Tibial nerve (tissue), 4 donors: ENCODE measurements at regions not wholly inside any gene's neighbourhood (a gene's known extent, or its start where the extent isn't known, plus 50 kb on each side); places are given as distances from the start of the nearest gene placed in this dataset.

Experiments
- DNase-seq, 2 donors: peaks; one replicate each; pipeline ENCODE4 v3.0.0-alpha.2; 2019; ENCODE audit warnings: low spot score in 2 of 2
- H3K27ac ChIP-seq, 4 donors: fragments of 200-600 bp; sonication (generic) in 3 of 4; one replicate each; pipeline ENCODE4 v1.5.1; 2017 to 2019; ENCODE audit warnings: mild to moderate bottlenecking in 1 of 4
- H3K27me3 ChIP-seq, 2 donors: fragments of 200-600 bp; sonication (generic) in 1 of 2; one replicate each; pipeline versions ENCODE4 v1.5.1 to v1.6.0; 2017 to 2019
- H3K36me3 ChIP-seq, 3 donors: fragments of 200-600 bp; sonication (generic); one replicate each; pipeline ENCODE4 v1.5.1; 2018 to 2019
- H3K4me1 ChIP-seq, 4 donors: fragments of 200-600 bp; sonication (generic) in 3 of 4; one replicate each; pipeline ENCODE4 v1.5.1; 2017 to 2019
- H3K4me3 ChIP-seq, 4 donors: fragments of 200-600 bp; sonication (generic) in 3 of 4; one replicate each; pipeline ENCODE4 v1.5.1; 2017 to 2019; ENCODE audit warnings: mild to moderate bottlenecking in 1 of 4, moderate library complexity in 1 of 4
- H3K9me3 ChIP-seq, 4 donors: fragments of 200-600 bp; sonication (generic) in 3 of 4; one replicate each; pipeline ENCODE4 v1.5.1; 2017 to 2019
- CTCF ChIP-seq, 5 experiments: fragments of 200-600 bp in 3 of 5; fragments of 450-650 bp in 2 of 5; sonication (generic) in 3 of 5; IDR thresholded peaks; one replicate each; pipeline ENCODE4 v1.5.1; 2016 to 2019; ENCODE audit warnings: antibody characterized with exemption in 5 of 5, mild to moderate bottlenecking in 3 of 5, moderate library complexity in 2 of 5
- EP300 ChIP-seq, 2 donors: sonication (generic); formaldehyde crosslinking; IDR thresholded peaks; one replicate each; pipeline ENCODE4 v1.6.1; 2017; ENCODE audit warnings: antibody characterized with exemption in 2 of 2, mild to moderate bottlenecking in 1 of 2
- POLR2A ChIP-seq, 2 donors: fragments of 450-650 bp; IDR thresholded peaks; one replicate each; pipeline ENCODE4 v1.6.1; 2017; ENCODE audit warnings: antibody characterized with exemption in 2 of 2, mild to moderate bottlenecking in 2 of 2, moderate library complexity in 2 of 2
- WGBS, 2 donors: methylation state at CpG; one replicate each; pipeline ENCODE4 v1.1.5; 2018; 5-methylcytosine and 5-hydroxymethylcytosine counted together

GRCh38 chr20:4601630-4602296 is 84.5 kb upstream of the PRNP start:
- Histone ChIP-seq H3K27me3 (no peaks in the 10 kb centered on the region), H3K9me3 (no peaks in the 10 kb centered on the region), H3K27ac (peak overlapping the region in 2 of 4 donors; percentile 50), H3K36me3 (no peaks in the 10 kb centered on the region), H3K4me1 (peaks cover 0 to 30% (median 4%) of the 10 kb centered on the region in 4 donors), H3K4me3 (no peak overlapping the region)
- whole genome bisulfite sequencing, 2 donors = 30 to 39% methylated on average over 8 of the region's 8 CpGs
- no peak for TF ChIP-seq POLR2A (IDR thresholded peaks at IDR 0.05)
- no peak for TF ChIP-seq EP300 (IDR thresholded peaks at IDR 0.05)
- TF ChIP-seq CTCF (IDR thresholded peaks at IDR 0.05) = no peak
- no peak for DNase-seq

DNA sequence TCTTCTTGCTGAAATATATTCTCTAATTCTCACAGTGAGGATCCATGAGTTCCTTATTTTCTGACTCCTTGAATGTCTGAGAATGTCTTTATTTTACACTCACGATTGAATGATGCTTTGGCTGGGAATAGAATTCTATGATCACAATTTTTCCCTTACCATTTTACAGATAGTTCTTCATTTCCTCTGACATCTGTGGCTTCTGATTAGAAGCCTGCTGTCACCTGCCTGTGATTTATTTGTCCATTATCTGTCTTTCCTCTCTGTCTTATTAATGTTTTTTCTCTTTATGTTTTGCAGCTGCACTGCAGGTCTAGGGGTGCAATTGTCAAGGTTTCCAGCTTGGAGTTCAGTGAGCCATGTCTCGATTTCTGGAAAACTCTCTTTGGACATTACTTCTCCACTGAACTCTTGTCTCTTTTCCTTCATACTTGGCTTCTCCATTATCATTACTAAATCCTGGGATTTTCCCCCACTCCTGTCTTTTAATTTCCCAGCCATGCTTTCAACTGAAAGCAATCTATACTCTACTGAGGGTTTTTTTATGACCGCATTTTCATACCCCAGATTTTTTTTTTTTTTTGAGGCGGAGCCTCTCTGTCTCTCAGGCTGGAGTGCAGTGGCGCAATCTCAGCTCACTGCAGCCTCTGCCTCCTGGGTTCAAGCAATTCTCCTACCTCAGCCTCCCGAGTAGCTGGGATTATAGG is 85.8 kb upstream of the PRNP start:
- no peak overlapping the region for H3K27ac ChIP-seq
- no peaks in the 10 kb centered on the region for H3K36me3 ChIP-seq
- no peak for DNase-seq
- no peaks in the 10 kb centered on the region for H3K9me3 ChIP-seq
- no peak overlapping the region for H3K4me3 ChIP-seq
- no peak for TF ChIP-seq POLR2A (IDR thresholded peaks at IDR 0.05)
- TF ChIP-seq EP300 (IDR thresholded peaks at IDR 0.05) = no peak
- peaks cover 0 to 30% (median 4%) of the 10 kb centered on the region in 4 donors for H3K4me1 ChIP-seq
- 75 to 80% methylated on average over 6 of the region's 6 CpGs for WGBS, 2 donors
- no peaks in the 10 kb centered on the region for H3K27me3 ChIP-seq

- Histone ChIP-seq H3K27me3 (no peaks in the 10 kb centered on the region), H3K4me3 (no peak overlapping the region), H3K36me3 (no peaks in the 10 kb centered on the region), H3K9me3 (no peaks in the 10 kb centered on the region), H3K27ac (no peak overlapping the region), H3K4me1 (peaks cover 0 to 24% (median 11%) of the 10 kb centered on the region in 4 donors)
- no peak for DNase-seq
- whole genome bisulfite sequencing, 2 donors = 70 to 87% methylated on average over 5 of the region's 5 CpGs
- no peak for TF ChIP-seq POLR2A (IDR thresholded peaks at IDR 0.05)
- no peak for TF ChIP-seq CTCF (IDR thresholded peaks at IDR 0.05)
- TF ChIP-seq EP300 (IDR thresholded peaks at IDR 0.05) = no peak
Observed at GRCh38 chr20:4597215-4597614, 89.0 kb upstream of the PRNP start.

GRCh38 chr20:4593149-4593525 is 93.1 kb upstream of the PRNP start:
- H3K4me1 ChIP-seq = peaks cover 0 to 18% (median 9%) of the 10 kb centered on the region in 4 donors
- no peak overlapping the region for H3K4me3 ChIP-seq
- H3K9me3 ChIP-seq = peaks cover 0 to 4% (median 0%) of the 10 kb centered on the region in 4 donors
- TF ChIP-seq EP300 (IDR thresholded peaks at IDR 0.05) (no peak), CTCF (IDR thresholded peaks at IDR 0.05) (no peak), POLR2A (IDR thresholded peaks at IDR 0.05) (no peak)
- DNase-seq = no peak
- H3K36me3 ChIP-seq = no peaks in the 10 kb centered on the region
- H3K27ac ChIP-seq = no peak overlapping the region
- no peaks in the 10 kb centered on the region for H3K27me3 ChIP-seq
- WGBS, 2 donors = 67 to 71% methylated on average over 9 of the region's 9 CpGs

- H3K4me1 ChIP-seq = peaks cover 0 to 18% (median 9%) of the 10 kb centered on the region in 4 donors
- H3K9me3 ChIP-seq = peaks cover 0 to 4% (median 0%) of the 10 kb centered on the region in 4 donors
- H3K4me3 ChIP-seq = peak overlapping the region; percentile 15 to 51 (median 38)
- peak overlapping the region in 1 of 4 donors; percentile 43 for H3K27ac ChIP-seq
- TF ChIP-seq EP300 (IDR thresholded peaks at IDR 0.05) (no peak), POLR2A (IDR thresholded peaks at IDR 0.05) (no peak), CTCF (IDR thresholded peaks at IDR 0.05) (peak; percentile 91 to 97 (median 95))
- 9 to 20% methylated on average over 22 to 46 of the region's 46 CpGs for WGBS, 2 donors
- H3K36me3 ChIP-seq = no peaks in the 10 kb centered on the region
- H3K27me3 ChIP-seq = no peaks in the 10 kb centered on the region
- DNase-seq = no peak
Observed at GRCh38 chr20:4592316-4593148, 93.7 kb upstream of the PRNP start.
